DMS153 (cell line): ENCODE measurements at regions not wholly inside any gene's neighbourhood (a gene's known extent, or its start where the extent isn't known, plus 50 kb on each side); places are given as distances from the start of the nearest gene placed in this dataset.

Experiments used
- DNase-seq: peaks from one replicate; lab custom pipeline; 2025; lab: John Stamatoyannopoulos, UW

DNA sequence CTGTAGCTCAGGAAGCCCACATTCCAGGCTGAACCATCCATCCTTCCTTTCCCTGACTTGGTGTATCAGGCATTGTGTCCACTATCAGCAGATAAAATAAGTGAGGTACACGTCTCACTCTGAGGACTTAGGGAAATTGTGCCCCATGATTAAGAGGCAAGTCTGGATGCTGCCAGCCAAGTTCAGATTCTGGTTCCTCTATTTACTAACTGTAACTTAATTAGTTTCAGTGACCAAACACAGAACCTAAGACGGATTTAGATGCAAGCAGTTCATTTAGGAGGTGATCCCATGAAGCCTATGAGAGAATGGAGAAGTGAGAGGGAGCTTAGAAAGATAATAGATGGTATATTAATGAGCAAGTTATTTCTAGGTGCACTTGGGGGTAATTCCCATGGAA is 56.6 kb upstream of the PACRGL start:
- DNase-seq, result no peak

DNA sequence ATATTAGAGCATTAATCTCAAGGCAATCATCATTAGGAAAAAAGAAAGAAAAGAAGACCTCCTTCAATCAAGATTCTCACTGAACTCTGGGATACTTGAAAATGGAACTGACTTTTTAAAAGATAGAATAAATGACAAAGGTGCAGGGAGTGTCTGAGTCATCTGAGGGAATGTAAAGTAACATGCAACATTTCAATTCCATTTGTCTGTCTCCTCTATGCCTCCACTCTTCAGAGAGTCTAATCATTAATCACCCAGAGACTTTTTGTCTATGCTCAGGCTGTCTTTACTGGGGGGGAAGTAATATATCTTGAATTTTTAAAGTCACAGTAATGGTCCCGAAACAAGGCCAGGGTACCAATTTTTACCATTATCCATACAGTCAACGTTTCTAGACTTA is 55.0 kb upstream of the PACRGL start:
- DNase-seq, result no peak

DNA sequence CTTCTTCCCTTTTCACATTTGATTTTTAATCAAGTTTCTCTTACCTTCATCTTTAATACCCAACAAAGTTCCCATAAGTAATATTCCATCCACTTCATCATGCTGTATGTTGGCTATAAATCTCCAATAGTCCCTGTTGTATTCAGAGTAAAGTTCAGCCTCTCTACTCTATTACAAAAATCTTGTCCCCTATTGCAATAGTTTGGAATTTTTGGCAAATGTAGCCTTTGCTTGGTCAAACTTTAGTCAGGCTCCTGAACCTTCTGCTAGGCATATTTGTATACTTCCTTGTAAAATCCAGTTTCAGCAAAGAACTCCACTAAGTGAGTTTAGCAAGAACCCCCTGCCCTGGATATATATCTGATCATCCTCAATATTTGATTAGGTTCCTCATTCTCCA is 54.0 kb upstream of the PACRGL start:
- DNase-seq, result no peak
